ENCODE measurements at regions not wholly inside any gene's neighbourhood (a gene's known extent, or its start where the extent isn't known, plus 50 kb on each side); places are given as distances from the start of the nearest gene placed in this dataset.

GRCh38 chr13:82129281-82129680 is 1753.0 kb downstream of the SLITRK1 start:
- Histone ChIP-seq H3K4me1 (no peaks in the 10 kb centered on the region), H3K36me3 (no peaks in the 10 kb centered on the region), H3K4me3 (no peak overlapping the region), H3K27ac (no peak overlapping the region), H3K9me3 (no peaks in the 10 kb centered on the region), H3K27me3 (no peaks in the 10 kb centered on the region)
- no peak for DNase-seq
- TF ChIP-seq CTCF (IDR thresholded peaks at IDR 0.05) (no peak), POLR2A (IDR thresholded peaks at IDR 0.05) (no peak)
- intact Hi-C loops (cut with DNase I; ENCODE audit: low total_unique reads) = no loop called here

GRCh38 chr13:82118589-82118988 is 1763.7 kb downstream of the SLITRK1 start:
- no peak for DNase-seq
- H3K27me3 ChIP-seq = no peaks in the 10 kb centered on the region
- no peaks in the 10 kb centered on the region for H3K4me1 ChIP-seq
- no peak overlapping the region for H3K4me3 ChIP-seq
- intact Hi-C loops (cut with DNase I; ENCODE audit: low total_unique reads) = no loop called here
- TF ChIP-seq CTCF (IDR thresholded peaks at IDR 0.05) (no peak), POLR2A (IDR thresholded peaks at IDR 0.05) (no peak)
- H3K27ac ChIP-seq = no peak overlapping the region
- no peaks in the 10 kb centered on the region for H3K36me3 ChIP-seq
- no peaks in the 10 kb centered on the region for H3K9me3 ChIP-seq

- H3K4me1 ChIP-seq = no peaks in the 10 kb centered on the region
- no peak overlapping the region for H3K4me3 ChIP-seq
- H3K27me3 ChIP-seq = no peaks in the 10 kb centered on the region
- intact Hi-C loops (cut with DNase I; ENCODE audit: low total_unique reads) = no loop called here
- DNase-seq = no peak
- H3K9me3 ChIP-seq = no peaks in the 10 kb centered on the region
- no peak overlapping the region for H3K27ac ChIP-seq
- TF ChIP-seq POLR2A (IDR thresholded peaks at IDR 0.05) = no peak
- no peak for TF ChIP-seq CTCF (IDR thresholded peaks at IDR 0.05)
- H3K36me3 ChIP-seq = no peaks in the 10 kb centered on the region
Measured at GRCh38 chr13:82116422-82116989, 1765.8 kb downstream of the SLITRK1 start.

GRCh38 chr13:82115391-82115790 is 1766.9 kb downstream of the SLITRK1 start:
- Histone ChIP-seq H3K36me3 (no peaks in the 10 kb centered on the region), H3K27ac (no peak overlapping the region), H3K4me3 (no peak overlapping the region), H3K27me3 (no peaks in the 10 kb centered on the region), H3K9me3 (no peaks in the 10 kb centered on the region), H3K4me1 (no peaks in the 10 kb centered on the region)
- no peak for DNase-seq
- TF ChIP-seq POLR2A (IDR thresholded peaks at IDR 0.05) (no peak), CTCF (IDR thresholded peaks at IDR 0.05) (no peak)
- intact Hi-C loops (cut with DNase I; ENCODE audit: low total_unique reads) = no loop called here

- no peak overlapping the region for H3K4me3 ChIP-seq
- H3K27me3 ChIP-seq = no peaks in the 10 kb centered on the region
- H3K27ac ChIP-seq = no peak overlapping the region
- H3K4me1 ChIP-seq = no peaks in the 10 kb centered on the region
- H3K36me3 ChIP-seq = no peaks in the 10 kb centered on the region
- intact Hi-C loops (cut with DNase I; ENCODE audit: low total_unique reads) = no loop called here
- DNase-seq = no peak
- H3K9me3 ChIP-seq = no peaks in the 10 kb centered on the region
- TF ChIP-seq CTCF (IDR thresholded peaks at IDR 0.05) = no peak
- TF ChIP-seq POLR2A (IDR thresholded peaks at IDR 0.05) = no peak
Measured at GRCh38 chr13:82096256-82096655, 1755.3 kb upstream of the SPRY2 start.
